Activated naive CD4-positive, alpha-beta T cell treated with anti-CD3 and anti-CD28 coated beads for 36 hours (primary cell): ENCODE measurements at regions not wholly inside any gene's neighbourhood (a gene's known extent, or its start where the extent isn't known, plus 50 kb on each side); places are given as distances from the start of the nearest gene placed in this dataset.
"Not testable (repeated sequence)": the region's sequence is repeated elsewhere in the genome, so short reads cannot be mapped to it uniquely, and the experiment has no call there.

ENCODE experiments used
- CTCF ChIA-PET: fragments of 350-600 bp; sonication (Branson Sonifier 250); formaldehyde crosslinking; loops from one replicate; lab custom pipeline; 2021; ENCODE audit warnings: antibody characterized with exemption; lab: Charles Lee
- DNase-seq: peaks from one replicate; pipeline ENCODE4 v3.0.0-alpha.2; 2020
- H3K27ac Mint-ChIP-seq: one replicate; pipeline ENCODE4 v1.8.0; 2021; ENCODE audit warnings: mild to moderate bottlenecking, mixed read lengths
- H3K27me3 Mint-ChIP-seq: one replicate; pipeline ENCODE4 v1.8.0; 2021; ENCODE audit warnings: low read depth, mixed read lengths
- H3K36me3 Mint-ChIP-seq: one replicate; pipeline ENCODE4 v1.8.0; 2021; ENCODE audit warnings: low read depth, mixed read lengths
- H3K4me1 Mint-ChIP-seq: one replicate; pipeline ENCODE4 v1.8.0; 2021; ENCODE audit warnings: low read depth, mixed read lengths
- H3K4me3 Mint-ChIP-seq: one replicate; pipeline ENCODE4 v1.8.0; 2021; ENCODE audit warnings: mild to moderate bottlenecking, moderate library complexity, mixed read lengths
- H3K9me3 Mint-ChIP-seq: one replicate; pipeline ENCODE4 v1.8.0; 2021; ENCODE audit warnings: mixed read lengths
- intact Hi-C: fragments of 100-400 bp; cut with micrococcal nuclease; formaldehyde crosslinking; loops from one replicate; pipeline ENCODE4 v1.15.1; 2023

DNA sequence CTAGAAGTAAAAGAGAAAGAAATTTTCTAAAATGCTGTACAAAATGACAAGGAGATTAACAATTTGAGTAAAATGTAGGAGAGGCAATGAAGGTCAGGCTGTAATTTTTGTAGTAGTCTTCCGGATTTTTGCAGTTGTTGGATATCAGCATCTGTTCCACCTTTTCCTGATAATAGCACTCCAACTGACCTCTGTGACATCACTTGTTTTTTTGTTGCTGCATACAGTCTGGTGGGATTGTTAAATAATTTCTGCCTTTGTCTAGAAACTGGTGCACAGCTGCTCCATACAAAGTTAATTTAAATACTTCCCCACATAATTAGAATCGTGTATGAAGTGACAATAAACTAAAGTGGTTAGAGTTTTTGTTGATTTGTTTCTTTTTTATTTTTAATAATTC lies 731.4 kb downstream of the PLOD2 start:
- no peak overlapping the region for H3K27ac Mint-ChIP-seq
- H3K27me3 Mint-ChIP-seq = no peaks in the 10 kb centered on the region
- CTCF ChIA-PET = no interaction called here
- H3K4me1 Mint-ChIP-seq = no peaks in the 10 kb centered on the region
- H3K9me3 Mint-ChIP-seq = peaks cover 7% of the 10 kb centered on the region
- intact Hi-C loops = no loop called here
- H3K4me3 Mint-ChIP-seq = no peak overlapping the region
- no peak for DNase-seq
- no peaks in the 10 kb centered on the region for H3K36me3 Mint-ChIP-seq

DNA sequence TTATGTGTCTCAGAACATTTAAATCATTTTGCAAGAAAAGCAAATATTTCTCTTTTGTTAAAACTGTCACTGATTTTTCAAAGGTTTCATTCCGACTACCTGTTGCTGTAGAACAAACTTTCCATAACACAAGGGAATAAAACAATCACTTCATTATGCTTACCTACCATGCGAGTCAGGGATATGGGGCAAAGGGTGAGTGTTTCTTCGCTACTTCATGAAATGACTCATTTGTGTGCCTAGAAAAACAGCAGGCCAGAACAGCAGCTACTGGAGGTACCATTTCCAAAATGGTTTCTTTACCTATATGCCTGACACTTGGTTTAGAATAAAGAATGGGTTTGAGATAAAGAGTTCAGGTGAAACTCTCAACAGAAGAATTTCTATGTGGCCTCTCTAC lies 712.5 kb downstream of the PLOD2 start:
- Mint-ChIP-seq H3K36me3 (no peaks in the 10 kb centered on the region), H3K27me3 (no peaks in the 10 kb centered on the region), H3K9me3 (peaks cover 2% of the 10 kb centered on the region), H3K27ac (no peak overlapping the region), H3K4me1 (no peaks in the 10 kb centered on the region), H3K4me3 (no peak overlapping the region)
- intact Hi-C loops = no loop called here
- no peak for DNase-seq
- CTCF ChIA-PET = no interaction called here

DNA sequence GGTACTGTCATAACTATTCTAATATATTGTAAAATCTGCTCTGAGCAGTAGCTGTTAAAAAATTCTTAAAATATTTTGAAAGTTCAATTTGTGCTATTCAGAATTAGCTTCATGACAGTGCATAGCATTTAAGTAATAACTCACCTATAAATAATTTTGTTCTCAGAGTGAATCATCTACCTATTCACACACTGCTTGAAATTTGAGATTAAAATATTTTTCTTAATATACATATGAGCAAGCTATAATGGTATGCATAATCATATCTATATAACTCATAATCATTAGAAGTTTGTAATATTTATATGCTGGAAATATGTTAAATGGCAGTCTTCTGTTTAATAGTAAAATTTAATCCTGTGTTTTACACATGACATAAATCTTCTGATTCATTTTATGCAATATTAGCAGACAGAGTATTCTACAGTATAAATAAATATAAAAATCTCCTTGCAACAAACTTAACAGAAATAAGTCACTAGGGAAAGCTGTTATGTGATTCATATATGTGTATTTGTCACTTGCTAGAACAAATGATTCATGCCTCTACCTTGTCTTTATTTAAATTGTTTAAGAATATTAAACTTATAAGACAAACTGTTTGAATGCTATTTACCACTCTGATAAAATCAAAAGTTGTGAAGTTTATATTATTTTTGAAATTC lies 710.8 kb downstream of the PLOD2 start:
- no peak overlapping the region for H3K4me3 Mint-ChIP-seq
- no peak for DNase-seq
- no peaks in the 10 kb centered on the region for H3K36me3 Mint-ChIP-seq
- CTCF ChIA-PET = interaction anchor here (0.6 kb wide), 1 partner anchor 73 kb away, joined by 4 read pairs; no protein-coding TSS in a partner anchor
- no peaks in the 10 kb centered on the region for H3K27me3 Mint-ChIP-seq
- H3K9me3 Mint-ChIP-seq = peaks cover 8% of the 10 kb centered on the region
- H3K27ac Mint-ChIP-seq = no peak overlapping the region
- intact Hi-C loops = no loop called here
- no peaks in the 10 kb centered on the region for H3K4me1 Mint-ChIP-seq

DNA sequence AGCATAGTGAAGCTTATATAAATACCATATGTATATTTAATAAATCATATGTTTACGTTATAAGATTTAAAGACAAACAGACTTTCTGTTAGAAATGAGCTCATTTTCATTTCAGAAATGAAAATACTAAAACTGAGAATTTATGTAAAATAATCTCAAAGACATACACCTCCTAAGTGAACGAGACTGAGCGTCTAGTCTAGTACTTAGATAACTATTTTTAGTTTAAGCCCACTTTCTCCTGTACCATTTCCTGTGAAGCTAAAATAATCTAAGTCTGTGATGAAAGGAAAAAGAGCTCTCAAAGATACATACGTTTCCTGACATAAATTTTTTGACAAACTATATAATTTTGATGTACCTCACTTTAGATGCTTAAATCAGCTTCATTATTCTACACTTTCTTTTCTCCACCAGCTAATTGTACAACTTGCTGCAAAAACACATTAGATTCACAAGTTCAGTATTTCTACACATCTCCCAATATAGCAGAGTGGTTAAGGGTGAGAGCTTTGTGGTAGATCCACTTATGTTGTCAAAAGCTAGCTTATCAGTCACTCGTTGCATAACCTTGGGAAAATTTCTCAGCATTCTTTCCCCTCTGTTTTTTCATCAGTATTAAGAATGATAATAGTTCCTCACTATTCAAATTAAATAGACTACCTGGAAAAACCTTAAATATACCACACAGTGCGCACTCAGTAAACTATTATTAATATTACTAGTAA lies 703.0 kb downstream of the PLOD2 start:
- Mint-ChIP-seq H3K27ac (no peak overlapping the region), H3K4me1 (no peaks in the 10 kb centered on the region), H3K36me3 (no peaks in the 10 kb centered on the region), H3K27me3 (no peaks in the 10 kb centered on the region), H3K4me3 (no peak overlapping the region), H3K9me3 (peaks cover 8% of the 10 kb centered on the region)
- CTCF ChIA-PET = no interaction called here
- DNase-seq = no peak
- intact Hi-C loops = no loop called here

DNA sequence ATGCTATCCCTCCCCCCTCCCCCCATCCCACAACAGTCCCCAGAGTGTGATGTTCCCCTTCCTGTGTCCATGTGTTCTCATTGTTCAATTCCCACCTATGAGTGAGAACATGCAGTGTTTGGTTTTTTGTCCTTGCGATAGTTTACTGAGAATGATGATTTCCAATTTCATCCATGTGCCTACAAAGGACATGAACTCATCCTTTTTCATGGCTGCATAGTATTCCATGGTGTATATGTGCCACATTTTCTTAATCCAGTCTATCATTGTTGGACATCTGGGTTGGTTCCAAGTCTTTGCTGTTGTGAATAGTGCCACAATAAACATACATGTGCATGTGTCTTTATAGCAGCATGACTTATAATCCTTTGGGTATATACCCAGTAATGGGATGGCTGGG lies 701.3 kb downstream of the PLOD2 start:
- H3K9me3 Mint-ChIP-seq, H3K4me1 Mint-ChIP-seq, DNase-seq, intact Hi-C loops, H3K36me3 Mint-ChIP-seq, H3K27ac Mint-ChIP-seq, H3K27me3 Mint-ChIP-seq, CTCF ChIA-PET, H3K4me3 Mint-ChIP-seq: not testable (repeated sequence)

DNA sequence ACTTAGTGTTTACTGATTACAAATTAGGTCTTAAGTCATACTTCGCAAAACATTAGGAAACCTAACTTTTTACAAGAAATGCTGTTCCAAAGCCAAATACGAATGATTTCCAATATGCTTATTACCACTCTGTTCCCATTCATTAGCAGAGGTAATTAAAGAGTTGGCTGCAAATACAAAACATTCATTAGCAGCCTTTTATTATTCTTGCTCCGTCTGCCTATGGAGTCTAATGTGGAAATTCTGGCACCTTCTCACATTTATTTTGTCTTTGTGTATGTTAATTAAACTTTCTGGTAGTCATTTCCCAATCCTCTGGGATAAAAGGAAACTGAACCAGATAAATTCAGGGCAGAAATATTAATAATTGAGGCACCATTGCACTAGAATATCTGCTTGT lies 689.0 kb downstream of the PLOD2 start:
- Mint-ChIP-seq H3K4me3 (no peak overlapping the region), H3K9me3 (no peaks in the 10 kb centered on the region), H3K36me3 (no peaks in the 10 kb centered on the region), H3K4me1 (no peaks in the 10 kb centered on the region), H3K27me3 (no peaks in the 10 kb centered on the region), H3K27ac (no peak overlapping the region)
- intact Hi-C loops = no loop called here
- DNase-seq = no peak
- CTCF ChIA-PET = no interaction called here

DNA sequence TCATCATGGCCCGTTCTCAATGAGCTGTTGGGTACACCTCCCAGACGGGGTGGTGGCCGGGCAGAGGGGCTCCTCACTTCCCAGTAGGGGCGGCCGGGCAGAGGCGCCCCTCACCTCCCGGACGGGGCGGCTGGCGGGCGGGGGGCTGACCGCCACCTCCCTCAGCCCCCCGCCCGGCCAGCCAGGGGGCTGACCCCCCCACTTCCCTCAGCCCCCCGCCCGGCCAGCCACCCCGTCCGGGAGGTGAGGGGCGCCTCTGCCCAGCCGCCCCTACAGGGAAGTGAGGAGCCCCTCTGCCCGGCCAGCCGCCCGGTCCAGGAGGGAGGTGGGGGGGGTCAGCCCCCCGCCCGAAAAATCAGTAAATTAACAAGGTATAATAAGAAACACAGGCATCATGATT lies 678.2 kb downstream of the PLOD2 start:
- CTCF ChIA-PET, H3K4me1 Mint-ChIP-seq, H3K36me3 Mint-ChIP-seq, H3K4me3 Mint-ChIP-seq, H3K27me3 Mint-ChIP-seq, intact Hi-C loops, H3K9me3 Mint-ChIP-seq, H3K27ac Mint-ChIP-seq, DNase-seq: not testable (repeated sequence)

DNA sequence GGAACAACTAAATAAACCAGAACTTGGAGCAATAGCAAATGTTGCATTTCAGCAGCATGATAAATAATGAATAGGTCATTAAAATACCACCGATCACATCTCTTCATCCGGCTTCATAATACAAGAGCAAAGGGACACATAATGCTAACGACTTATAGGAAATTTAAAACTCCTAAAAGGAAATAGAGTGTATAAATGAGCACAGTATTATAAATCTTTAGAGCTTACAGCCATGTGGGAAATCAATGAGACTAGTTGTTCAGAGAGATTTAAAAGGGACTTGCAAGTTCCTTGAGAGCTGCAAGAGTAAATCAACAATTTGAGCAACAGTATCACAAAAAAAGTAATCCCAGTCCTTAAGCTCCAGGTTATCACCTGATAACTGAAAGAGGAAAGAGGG lies 677.0 kb downstream of the PLOD2 start:
- no peak for DNase-seq
- Mint-ChIP-seq H3K27ac (no peak overlapping the region), H3K4me1 (no peaks in the 10 kb centered on the region), H3K4me3 (no peak overlapping the region), H3K27me3 (no peaks in the 10 kb centered on the region), H3K36me3 (no peaks in the 10 kb centered on the region), H3K9me3 (peaks cover 7% of the 10 kb centered on the region)
- CTCF ChIA-PET = interaction anchor here (0.5 kb wide), 1 partner anchor 9 kb away, joined by 3 read pairs; no protein-coding TSS in a partner anchor
- intact Hi-C loops = no loop called here

DNA sequence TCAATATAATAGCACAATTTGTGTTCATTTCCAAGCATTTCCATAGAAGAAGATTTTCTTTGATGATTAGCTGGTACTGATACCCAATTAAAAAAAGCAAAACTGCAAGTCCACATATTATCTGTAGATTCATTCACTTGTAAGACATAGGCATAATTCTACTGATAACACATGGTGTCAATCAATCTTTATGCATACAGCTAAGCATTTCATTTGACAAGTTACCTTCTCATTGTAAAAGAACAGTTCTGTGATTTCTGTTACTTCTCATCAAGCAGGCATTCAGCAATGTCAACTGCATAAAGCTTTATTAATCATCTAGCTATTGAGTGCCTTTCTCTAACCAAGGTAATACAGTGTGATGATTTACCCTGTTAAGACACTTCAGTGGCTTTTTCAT lies 672.0 kb downstream of the PLOD2 start:
- DNase-seq = no peak

DNA sequence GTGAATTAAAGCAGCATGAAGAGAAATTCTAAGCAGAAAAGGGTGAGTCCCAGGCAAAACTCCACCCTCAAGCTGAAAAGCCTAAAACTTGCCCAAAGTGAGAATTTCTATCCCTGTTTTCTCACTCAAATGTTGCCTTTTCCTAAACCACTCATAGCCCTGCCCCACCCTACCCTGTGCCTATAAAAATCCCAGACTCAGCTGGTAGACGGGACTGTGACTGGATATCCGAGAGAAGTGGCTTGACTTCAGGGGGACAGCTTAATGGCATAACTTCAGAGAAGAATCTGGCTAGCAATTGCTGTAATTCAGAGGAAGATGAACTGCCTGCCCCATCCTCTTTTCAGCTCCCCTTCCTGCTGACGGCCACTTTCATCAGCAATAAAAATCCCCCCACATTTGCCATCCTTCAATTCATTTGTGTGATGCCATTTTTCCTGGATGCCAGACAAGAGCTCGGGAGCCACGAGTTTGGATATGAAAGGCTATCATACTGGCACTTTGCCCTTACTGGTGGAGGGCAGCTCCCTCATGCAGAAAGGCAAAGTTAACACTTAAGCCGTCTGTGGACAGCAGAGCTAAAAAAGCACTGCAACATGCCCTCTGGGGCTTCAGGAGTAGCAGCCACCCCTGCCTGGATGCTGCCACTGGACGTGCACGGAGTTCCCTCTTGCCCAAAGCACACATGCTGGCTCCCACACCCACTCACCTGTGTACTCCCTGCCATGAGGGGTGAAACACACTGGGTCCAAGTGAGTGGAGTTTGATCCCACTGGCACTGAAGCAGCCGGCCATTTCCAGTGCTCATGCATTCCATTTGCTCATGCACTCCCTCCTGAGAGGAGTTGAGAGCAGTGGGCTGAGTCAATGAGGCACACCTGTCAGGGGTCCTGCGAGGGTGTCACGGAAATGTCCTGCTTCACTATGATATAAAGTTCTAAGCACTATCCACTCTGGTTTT lies 670.6 kb downstream of the PLOD2 start:
- CTCF ChIA-PET = no interaction called here
- DNase-seq = no peak
- H3K9me3 Mint-ChIP-seq = peaks cover 3% of the 10 kb centered on the region
- intact Hi-C loops = no loop called here
- no peaks in the 10 kb centered on the region for H3K36me3 Mint-ChIP-seq
- no peak overlapping the region for H3K27ac Mint-ChIP-seq
- H3K4me1 Mint-ChIP-seq = no peaks in the 10 kb centered on the region
- no peaks in the 10 kb centered on the region for H3K27me3 Mint-ChIP-seq
- no peak overlapping the region for H3K4me3 Mint-ChIP-seq

More for the DNA sequence above, 672.0 kb downstream of the PLOD2 start:
- Mint-ChIP-seq H3K9me3 (peaks cover 3% of the 10 kb centered on the region), H3K4me1 (no peaks in the 10 kb centered on the region), H3K4me3 (no peak overlapping the region), H3K27me3 (no peaks in the 10 kb centered on the region), H3K27ac (no peak overlapping the region), H3K36me3 (no peaks in the 10 kb centered on the region)
- CTCF ChIA-PET = no interaction called here
- intact Hi-C loops = no loop called here

DNA sequence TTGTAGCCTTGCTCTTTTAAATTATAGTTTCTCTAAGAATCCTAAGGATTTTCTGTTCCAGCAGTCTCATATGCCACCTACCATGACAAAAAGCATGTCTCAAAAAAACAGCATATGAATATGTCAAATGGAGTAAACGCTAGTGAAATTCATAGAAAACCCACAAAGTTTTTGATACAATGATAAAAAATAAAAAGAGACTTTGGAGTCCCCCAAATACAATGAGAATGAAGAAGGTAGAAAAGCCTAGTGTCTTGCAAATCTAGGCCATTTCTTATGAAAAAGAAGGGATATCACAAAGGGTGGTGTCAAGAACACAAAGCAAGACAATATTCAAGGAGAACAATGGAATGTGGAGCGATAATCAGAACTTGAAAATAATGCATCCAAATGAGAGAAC lies 668.5 kb downstream of the PLOD2 start:
- peaks cover 3% of the 10 kb centered on the region for H3K9me3 Mint-ChIP-seq
- CTCF ChIA-PET = no interaction called here
- no peaks in the 10 kb centered on the region for H3K4me1 Mint-ChIP-seq
- intact Hi-C loops = no loop called here
- no peak for DNase-seq
- H3K27me3 Mint-ChIP-seq = no peaks in the 10 kb centered on the region
- H3K27ac Mint-ChIP-seq = no peak overlapping the region
- H3K4me3 Mint-ChIP-seq = no peak overlapping the region
- H3K36me3 Mint-ChIP-seq = no peaks in the 10 kb centered on the region

DNA sequence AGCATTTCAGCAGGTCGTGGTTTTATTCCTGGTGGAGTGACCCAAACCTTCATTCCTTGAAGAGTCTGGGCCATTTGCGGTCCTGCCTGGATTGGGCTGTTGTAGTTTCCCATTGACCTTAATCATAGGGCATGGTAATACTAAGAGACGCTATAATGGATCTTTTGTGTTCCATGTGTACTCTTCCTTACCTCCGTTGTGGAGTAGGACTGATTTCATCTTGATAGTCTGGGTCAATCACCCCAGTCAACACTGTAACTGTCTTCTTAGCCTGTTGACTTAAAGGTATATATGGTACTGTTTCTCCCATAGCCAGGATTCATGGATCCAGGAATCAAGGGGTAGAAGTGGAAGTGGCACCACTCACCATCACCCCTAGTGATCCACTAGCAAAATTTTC lies 643.6 kb downstream of the PLOD2 start:
- H3K27me3 Mint-ChIP-seq, H3K4me1 Mint-ChIP-seq, CTCF ChIA-PET, H3K27ac Mint-ChIP-seq, H3K9me3 Mint-ChIP-seq, DNase-seq, H3K36me3 Mint-ChIP-seq, H3K4me3 Mint-ChIP-seq, intact Hi-C loops: not testable (repeated sequence)
